GM21360 (cell line): ENCODE measurements at regions not wholly inside any gene's neighbourhood (a gene's known extent, or its start where the extent isn't known, plus 50 kb on each side); places are given as distances from the start of the nearest gene placed in this dataset.
"Not testable (repeated sequence)": the region's sequence is repeated elsewhere in the genome, so short reads cannot be mapped to it uniquely, and the experiment has no call there.

Experiments used
- ATAC-seq: cut with Tn5 transposase; IDR thresholded peaks from one replicate; pipeline ENCODE4 v1.9.1; 2021; ENCODE audit warnings: mild to moderate bottlenecking, moderate library complexity; ENCODE audit not compliant: unreplicated experiment

DNA sequence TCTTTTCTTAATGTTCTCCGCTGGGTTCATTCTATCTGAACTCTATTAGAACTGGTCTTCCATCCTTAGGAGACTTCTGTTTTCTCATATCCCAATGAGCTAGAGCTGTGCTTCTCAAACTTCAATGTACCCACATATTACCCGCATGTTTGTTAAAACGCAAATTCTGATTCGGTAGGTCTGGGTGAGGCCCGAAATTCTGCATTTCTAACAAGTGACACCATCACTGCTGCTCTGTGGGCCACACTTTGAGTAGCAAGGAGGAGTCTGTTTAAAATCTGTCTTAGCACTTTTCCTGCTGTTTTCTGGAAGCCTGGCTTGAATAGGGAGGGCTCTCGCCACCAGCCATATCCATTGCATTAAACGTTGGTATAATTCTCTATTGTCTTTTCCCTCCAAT is 151.9 kb upstream of the CLINT1 start:
- no peak for ATAC-seq

DNA sequence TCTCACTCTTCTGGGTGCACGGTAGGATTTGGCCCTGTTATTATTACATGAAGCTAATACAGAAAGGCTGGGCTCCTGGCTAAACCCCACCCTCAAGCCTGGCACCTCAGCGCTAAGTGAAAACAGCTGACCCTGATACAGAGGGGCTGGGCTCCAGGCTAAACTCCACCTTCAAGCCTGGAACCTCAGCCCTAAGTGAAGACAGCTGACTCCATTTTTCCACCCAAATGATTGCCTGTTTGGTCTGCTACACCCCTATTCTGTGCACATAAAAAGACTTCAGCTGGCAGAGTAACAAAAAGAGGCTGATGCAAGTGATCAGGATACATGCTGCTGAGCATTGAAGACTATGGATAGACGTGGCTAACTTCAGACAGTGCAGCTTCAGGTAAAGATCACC is 148.4 kb upstream of the CLINT1 start:
- ATAC-seq, result no peak

- no peak for ATAC-seq
Measured at GRCh38 chr5:157999696-158000095, 140.8 kb upstream of the CLINT1 start.

- no peak for ATAC-seq
Measured at GRCh38 chr5:157997991-157998504, 139.1 kb upstream of the CLINT1 start.

GRCh38 chr5:157994906-157995519 is 136.1 kb upstream of the CLINT1 start:
- ATAC-seq, result no peak

- ATAC-seq, result no peak
Measured at GRCh38 chr5:157993986-157994691, 135.2 kb upstream of the CLINT1 start.

DNA sequence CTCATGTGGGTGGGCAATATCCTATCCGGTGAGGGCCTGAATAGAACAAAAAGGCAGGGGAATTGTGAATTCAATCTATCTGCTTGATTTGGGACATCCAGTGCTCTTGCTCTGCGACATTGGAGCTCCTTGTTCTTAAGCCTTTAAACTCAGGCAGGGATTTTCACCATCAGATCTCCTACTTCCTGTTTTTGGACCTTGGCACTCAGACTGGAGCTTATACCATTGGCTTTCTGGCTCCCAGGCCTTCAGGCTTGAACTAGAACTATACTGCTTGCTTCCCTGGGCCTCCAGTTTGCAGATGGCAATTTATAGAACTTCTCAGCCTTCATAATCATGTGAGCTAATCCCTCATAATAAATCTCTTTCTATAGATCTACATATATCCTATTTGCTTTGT is 134.3 kb upstream of the CLINT1 start:
- no peak for ATAC-seq

GRCh38 chr5:157990583-157991181 is 131.7 kb upstream of the CLINT1 start:
- no peak for ATAC-seq

DNA sequence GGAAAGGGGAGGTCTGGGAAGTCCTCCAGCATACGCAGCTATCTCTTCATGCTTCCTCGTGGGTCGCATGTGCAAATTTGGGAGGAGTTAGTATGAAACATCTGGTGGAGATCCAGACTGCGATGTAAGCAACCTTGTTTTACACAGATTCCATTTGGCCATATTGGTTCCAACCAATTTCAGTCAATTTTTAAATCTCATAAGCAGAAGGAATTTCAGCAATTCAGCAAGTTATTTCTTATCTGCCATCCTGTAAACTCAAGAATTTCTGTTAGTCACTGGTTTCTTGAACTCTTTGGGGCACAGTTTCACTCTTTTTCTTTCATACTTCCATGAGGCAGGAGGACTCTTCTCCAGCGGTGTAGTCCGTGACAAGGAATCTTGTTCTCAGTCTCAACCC is 130.4 kb upstream of the CLINT1 start:
- no peak for ATAC-seq

- no peak for ATAC-seq
Measured at GRCh38 chr5:157987259-157987658, 128.3 kb upstream of the CLINT1 start.

- no peak for ATAC-seq
Measured at GRCh38 chr5:157986431-157986990, 127.6 kb upstream of the CLINT1 start.

DNA sequence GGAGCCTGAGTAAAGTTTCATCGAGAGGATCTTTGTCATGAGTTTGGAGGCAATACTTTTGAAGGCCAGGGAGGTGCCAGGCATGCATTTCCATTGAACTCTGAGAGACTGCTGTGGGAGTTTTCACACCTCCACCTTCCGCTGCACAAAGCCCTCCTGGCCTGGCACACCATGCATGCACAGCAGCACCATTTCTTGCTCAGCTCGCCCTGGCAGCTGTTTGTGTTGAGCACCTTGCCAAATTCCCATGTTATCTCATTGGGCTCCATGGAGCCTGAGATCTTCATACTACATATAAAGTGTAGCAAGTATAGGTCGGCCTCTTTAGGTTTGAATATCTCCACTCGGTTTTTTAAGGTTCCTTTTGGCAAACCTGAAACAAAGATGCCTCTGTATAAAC is 125.7 kb upstream of the CLINT1 start:
- no peak for ATAC-seq

- no peak for ATAC-seq
Measured at GRCh38 chr5:157983906-157984551, 125.1 kb upstream of the CLINT1 start.

GRCh38 chr5:157978061-157978460 is 119.1 kb upstream of the CLINT1 start:
- no peak for ATAC-seq

- no peak for ATAC-seq
Measured at GRCh38 chr5:157976429-157976828, 117.5 kb upstream of the CLINT1 start.

GRCh38 chr5:157972579-157972978 is 113.6 kb upstream of the CLINT1 start:
- ATAC-seq, result no peak

- no peak for ATAC-seq
Measured at GRCh38 chr5:157971571-157972216, 112.7 kb upstream of the CLINT1 start.

GRCh38 chr5:157968570-157968969 is 109.6 kb upstream of the CLINT1 start:
- not testable (repeated sequence) for ATAC-seq

DNA sequence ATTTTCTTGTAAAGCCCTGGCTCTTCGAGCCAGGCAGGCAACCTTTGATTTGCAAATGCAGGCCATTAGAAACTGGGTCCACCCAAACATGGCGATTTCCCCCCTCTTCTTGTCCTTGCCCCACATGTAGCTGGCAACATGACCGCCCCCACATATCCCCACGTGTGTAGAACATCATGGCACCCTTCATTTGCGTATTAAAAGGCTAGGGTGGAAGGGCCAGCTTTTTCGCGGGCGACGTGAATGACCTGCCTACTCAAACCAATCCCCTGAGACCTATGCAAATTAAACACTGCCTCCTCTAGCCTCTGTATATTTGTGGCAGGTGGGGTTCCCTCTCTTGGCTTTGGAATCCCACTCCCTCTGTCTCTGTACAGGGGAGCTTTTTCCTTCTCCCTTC is 107.0 kb upstream of the CLINT1 start:
- no peak for ATAC-seq

DNA sequence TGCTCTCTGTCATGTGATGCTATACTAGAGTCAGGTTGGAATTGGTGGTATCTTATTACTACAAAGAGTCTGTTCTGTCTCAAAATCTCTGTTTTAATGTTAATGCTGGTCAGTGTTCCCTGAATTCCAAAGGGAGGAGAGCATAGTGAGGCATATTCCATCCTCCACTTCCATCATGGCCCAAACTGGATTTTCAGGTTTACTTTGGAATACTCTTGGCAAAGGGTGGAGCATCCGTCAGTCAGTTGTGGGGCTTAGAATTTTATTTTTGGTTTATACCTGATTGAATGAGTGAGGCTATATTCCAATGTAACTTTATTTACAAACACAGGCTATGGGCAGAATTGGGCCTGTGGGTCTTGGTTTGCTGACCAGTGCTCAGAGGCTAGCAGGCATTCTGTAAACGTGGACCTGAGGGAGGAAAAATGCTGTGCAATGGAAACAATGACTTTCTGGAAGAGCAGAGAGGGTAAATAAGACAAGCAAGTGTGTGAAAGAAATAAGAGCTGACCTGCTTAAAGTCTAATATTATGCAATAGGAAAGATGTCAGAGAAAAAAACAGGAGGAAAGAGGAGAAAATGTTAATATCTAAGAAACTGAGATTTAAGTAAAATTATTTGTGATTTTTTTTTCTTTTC is 106.2 kb upstream of the CLINT1 start:
- no peak for ATAC-seq
